Gastroesophageal sphincter (tissue), 4 donors: ENCODE measurements at regions not wholly inside any gene's neighbourhood (a gene's known extent, or its start where the extent isn't known, plus 50 kb on each side); places are given as distances from the start of the nearest gene placed in this dataset.

ENCODE experiments used
- ATAC-seq: fragments of 150-250 bp; one replicate; pipeline ENCODE4 v1.9.1; 2016; ENCODE audit warnings: mild to moderate bottlenecking, moderate library complexity
- H3K27ac ChIP-seq, 4 donors: fragments of 200-600 bp; sonication (generic) in 3 of 4; 1 replicate in 3 of 4; 2 replicates in 1 of 4; pipeline ENCODE4 v1.5.1; 2016 to 2019
- H3K27me3 ChIP-seq: fragments of 200-600 bp; sonication (generic); one replicate; pipeline ENCODE4 v1.5.1; 2019
- H3K36me3 ChIP-seq, 2 donors: fragments of 200-600 bp; sonication (generic); one replicate each; pipeline ENCODE4 v1.5.1; 2019; ENCODE audit warnings: control low read depth in 1 of 2
- H3K4me1 ChIP-seq, 3 donors: fragments of 200-600 bp; sonication (generic); 1 replicate in 2 of 3; 2 replicates in 1 of 3; pipeline ENCODE4 v1.5.1; 2016 to 2019; ENCODE audit warnings: control low read depth in 2 of 3
- H3K4me3 ChIP-seq, 2 donors: fragments of 200-600 bp; sonication (generic); one replicate each; pipeline ENCODE4 v1.5.1; 2019; ENCODE audit warnings: mild to moderate bottlenecking in 1 of 2, moderate library complexity in 1 of 2
- H3K9me3 ChIP-seq, 3 donors: fragments of 200-600 bp; sonication (generic); one replicate each; pipeline ENCODE4 v1.5.1; 2017 to 2019; ENCODE audit warnings: control low read depth in 2 of 3
- CTCF ChIP-seq, 4 experiments: fragments of 200-600 bp in 2 of 4; fragments of 450-650 bp in 2 of 4; sonication (generic) in 1 of 4; IDR thresholded peaks; one replicate each; pipeline ENCODE4 v1.5.1; 2017 to 2019; ENCODE audit warnings: antibody characterized with exemption in 4 of 4, mild to moderate bottlenecking in 2 of 4, moderate library complexity in 2 of 4
- EP300 ChIP-seq: sonication (generic); formaldehyde crosslinking; IDR thresholded peaks from one replicate; pipeline ENCODE4 v1.6.1; 2017; ENCODE audit warnings: antibody characterized with exemption, mild to moderate bottlenecking
- POLR2A ChIP-seq, 2 donors: fragments of 450-650 bp; IDR thresholded peaks; one replicate each; pipeline ENCODE4 v1.6.1; 2017; ENCODE audit warnings: antibody characterized with exemption in 2 of 2, mild to moderate bottlenecking in 2 of 2, moderate library complexity in 1 of 2
- POLR2AphosphoS5 ChIP-seq: sonication (generic); formaldehyde crosslinking; IDR thresholded peaks from one replicate; pipeline ENCODE4 v1.6.1; 2017; ENCODE audit warnings: antibody characterized with exemption
- WGBS, 2 donors: methylation state at CpG; one replicate each; pipeline ENCODE4 v1.1.5; 2018; ENCODE audit warnings: low coverage in 1 of 2; 5-methylcytosine and 5-hydroxymethylcytosine counted together

- no peak overlapping the region for H3K27ac ChIP-seq
- H3K4me1 ChIP-seq: no peaks in the 10 kb centered on the region
- H3K36me3 ChIP-seq: no peaks in the 10 kb centered on the region
- ATAC-seq: no peak
- no peak for TF ChIP-seq POLR2A (IDR thresholded peaks at IDR 0.05)
- no peak for TF ChIP-seq EP300
- TF ChIP-seq CTCF (IDR thresholded peaks at IDR 0.05): no peak
- no peak for TF ChIP-seq POLR2AphosphoS5
- no peaks in the 10 kb centered on the region for H3K9me3 ChIP-seq
- H3K4me3 ChIP-seq: no peak overlapping the region
- H3K27me3 ChIP-seq: no peaks in the 10 kb centered on the region
- WGBS, 2 donors: 71 to 82% methylated on average over 6 to 9 of the region's 9 CpGs
Measured at GRCh38 chr11:23897453-23898286, 599.2 kb upstream of the LUZP2 start.

GRCh38 chr11:23903044-23903704, 593.7 kb upstream of the LUZP2 start:
- H3K36me3 ChIP-seq: no peaks in the 10 kb centered on the region
- no peak overlapping the region for H3K27ac ChIP-seq
- H3K4me1 ChIP-seq: no peaks in the 10 kb centered on the region
- no peaks in the 10 kb centered on the region for H3K27me3 ChIP-seq
- no peak for ATAC-seq
- WGBS, 2 donors: 64 to 73% methylated on average over 7 of the region's 7 CpGs
- TF ChIP-seq POLR2A (IDR thresholded peaks at IDR 0.05): no peak
- H3K4me3 ChIP-seq: no peak overlapping the region
- no peaks in the 10 kb centered on the region for H3K9me3 ChIP-seq

DNA sequence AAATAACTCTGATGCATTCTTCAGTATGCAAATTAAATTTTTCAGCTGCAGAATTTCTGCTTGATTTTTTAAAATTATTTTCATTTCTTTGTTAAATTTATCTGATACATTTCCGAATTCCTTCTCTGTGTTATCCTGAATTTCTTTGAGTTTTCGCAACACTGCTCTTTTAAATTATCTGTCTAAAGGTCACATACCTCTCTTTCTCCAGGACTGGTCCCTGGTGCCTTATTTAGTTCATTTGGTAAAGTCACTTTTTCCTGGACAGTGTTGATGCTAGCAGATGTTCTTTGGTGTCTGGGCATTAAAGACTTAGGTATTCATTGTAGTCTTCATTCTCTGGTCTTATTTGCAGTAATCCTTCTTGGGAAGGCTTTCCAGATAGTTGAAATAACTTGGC, 577.4 kb upstream of the LUZP2 start:
- 92% methylated on average over 2 of the region's 2 CpGs; no CpG with 5 or more reads in 1 of the 2 donors for WGBS, 2 donors
- no peaks in the 10 kb centered on the region for H3K4me1 ChIP-seq
- H3K9me3 ChIP-seq: no peaks in the 10 kb centered on the region
- H3K4me3 ChIP-seq: no peak overlapping the region
- no peaks in the 10 kb centered on the region for H3K36me3 ChIP-seq
- H3K27me3 ChIP-seq: no peaks in the 10 kb centered on the region
- H3K27ac ChIP-seq: no peak overlapping the region
- ATAC-seq: no peak
- TF ChIP-seq POLR2A (IDR thresholded peaks at IDR 0.05): no peak
- no peak for TF ChIP-seq POLR2AphosphoS5
- TF ChIP-seq EP300: no peak
- no peak for TF ChIP-seq CTCF (IDR thresholded peaks at IDR 0.05)

DNA sequence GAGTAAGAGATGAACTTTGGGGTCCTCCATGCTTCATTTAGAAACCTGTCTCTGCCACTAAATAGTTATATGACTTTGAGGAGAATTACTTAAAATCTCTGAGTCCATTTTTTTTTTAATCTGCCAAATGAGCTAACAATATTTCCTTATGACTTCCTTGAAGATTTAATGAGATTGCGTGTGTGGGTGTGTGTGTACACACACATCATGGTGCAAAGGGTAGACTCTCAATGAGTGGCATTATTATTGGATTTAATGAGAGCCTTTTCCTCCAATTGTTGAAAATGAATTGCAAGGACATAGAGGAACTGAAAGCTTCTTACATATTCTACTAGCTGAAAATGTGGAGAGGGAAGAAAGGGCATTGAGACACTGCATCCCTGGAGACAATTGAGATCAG, 573.5 kb upstream of the LUZP2 start:
- no peak for ATAC-seq
- Histone ChIP-seq H3K9me3 (no peaks in the 10 kb centered on the region), H3K36me3 (no peaks in the 10 kb centered on the region), H3K27me3 (no peaks in the 10 kb centered on the region), H3K4me3 (no peak overlapping the region), H3K4me1 (no peaks in the 10 kb centered on the region), H3K27ac (no peak overlapping the region)
- 60 to 71% methylated on average over 1 of the region's 1 CpG for WGBS, 2 donors
- no peak for TF ChIP-seq CTCF (IDR thresholded peaks at IDR 0.05)
- no peak for TF ChIP-seq POLR2AphosphoS5
- TF ChIP-seq EP300: no peak
- no peak for TF ChIP-seq POLR2A (IDR thresholded peaks at IDR 0.05)

DNA sequence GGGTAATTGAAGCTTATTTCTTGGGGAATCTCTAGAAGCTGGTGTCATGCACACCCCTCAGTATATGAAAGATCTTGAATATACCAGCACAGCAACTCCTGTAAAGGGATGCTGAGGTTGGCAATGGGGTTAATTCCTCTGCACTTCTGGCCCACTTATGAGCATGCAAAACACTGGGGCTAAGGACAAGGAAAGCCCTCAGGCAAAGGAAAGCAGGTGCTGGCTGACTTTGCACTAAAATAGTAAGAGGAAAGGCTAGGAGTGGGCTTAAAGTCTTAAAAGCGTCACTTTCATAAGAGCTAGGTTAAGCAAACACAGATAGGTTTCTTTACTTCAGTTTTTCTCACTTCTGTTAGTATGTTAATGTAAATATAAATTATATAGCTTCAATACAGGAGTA, 572.6 kb upstream of the LUZP2 start:
- no peaks in the 10 kb centered on the region for H3K4me1 ChIP-seq
- H3K27ac ChIP-seq: no peak overlapping the region
- 89 to 100% methylated on average over 1 of the region's 1 CpG for WGBS, 2 donors
- H3K9me3 ChIP-seq: no peaks in the 10 kb centered on the region
- no peak for ATAC-seq
- TF ChIP-seq POLR2A (IDR thresholded peaks at IDR 0.05) (no peak), CTCF (IDR thresholded peaks at IDR 0.05) (no peak), POLR2AphosphoS5 (no peak)
- no peak overlapping the region for H3K4me3 ChIP-seq
- H3K27me3 ChIP-seq: no peaks in the 10 kb centered on the region
- H3K36me3 ChIP-seq: no peaks in the 10 kb centered on the region
